ENCODE measurements at regions not wholly inside any gene's neighbourhood (a gene's known extent, or its start where the extent isn't known, plus 50 kb on each side); places are given as distances from the start of the nearest gene placed in this dataset.

DNA sequence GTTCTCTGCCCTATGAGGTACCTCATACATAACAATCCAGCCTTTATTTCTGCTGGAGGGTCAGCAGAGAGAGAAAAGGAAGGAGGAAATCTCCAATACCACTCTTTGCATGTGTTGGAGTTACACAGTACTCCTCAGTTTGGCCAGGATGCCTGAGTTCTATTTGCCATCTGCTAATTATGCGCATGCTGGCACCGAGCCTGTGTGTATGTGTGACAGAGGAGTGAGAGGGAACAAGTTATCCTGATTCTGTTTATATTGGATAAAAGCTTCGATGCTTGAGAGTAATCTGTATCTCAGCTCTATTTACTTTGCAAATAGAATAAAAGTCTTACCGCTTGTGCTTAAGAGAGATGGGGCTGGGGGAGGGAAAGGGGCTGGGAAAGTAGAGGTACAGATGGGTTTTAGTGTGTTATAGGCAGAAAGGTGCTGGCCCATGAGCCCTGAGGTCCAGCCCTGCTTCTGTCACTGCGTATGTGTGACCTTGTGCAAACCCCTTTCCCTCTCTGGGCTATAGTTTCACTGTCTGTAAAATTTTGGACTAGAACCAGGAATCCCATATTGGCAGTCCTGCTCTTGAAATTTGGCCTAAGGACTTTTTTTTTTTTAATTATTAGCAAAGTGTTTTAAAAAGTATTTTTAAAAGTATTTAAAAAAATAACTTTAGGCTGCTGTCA is 54.5 kb upstream of the PLXNA2 start:
- DNase-seq: no peak

DNA sequence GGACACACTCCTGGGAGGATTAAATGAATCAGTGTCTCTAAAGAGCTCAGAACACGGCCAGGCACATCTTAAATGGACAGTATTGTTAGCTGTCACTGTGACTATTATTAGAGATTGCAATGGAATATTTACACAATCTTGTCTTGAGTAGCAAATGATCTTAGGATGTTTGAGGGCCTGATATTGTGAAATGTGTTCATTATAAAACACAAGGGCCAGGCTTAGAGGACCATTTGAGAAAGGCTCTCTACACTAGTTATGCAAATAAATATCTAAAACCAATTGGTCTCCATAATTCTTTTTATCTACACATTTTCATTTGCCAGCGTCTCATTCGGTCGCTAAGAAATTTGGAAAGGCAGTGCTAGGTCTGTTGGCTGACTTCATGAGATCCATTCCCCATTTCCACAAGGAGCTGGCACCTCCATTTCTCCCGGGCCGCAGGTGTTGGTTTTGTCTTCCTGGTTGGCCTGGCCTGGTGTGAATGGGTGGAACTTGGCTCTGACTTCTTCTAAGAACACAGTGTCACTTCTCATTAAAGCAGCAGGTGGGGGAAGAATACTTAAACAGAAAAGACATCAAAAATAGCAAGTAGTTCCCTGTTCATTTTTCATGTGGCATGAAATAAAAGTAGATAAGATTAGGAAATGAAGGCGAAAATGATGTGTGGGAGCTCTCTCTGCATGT is 56.0 kb upstream of the PLXNA2 start:
- no peak for DNase-seq

DNA sequence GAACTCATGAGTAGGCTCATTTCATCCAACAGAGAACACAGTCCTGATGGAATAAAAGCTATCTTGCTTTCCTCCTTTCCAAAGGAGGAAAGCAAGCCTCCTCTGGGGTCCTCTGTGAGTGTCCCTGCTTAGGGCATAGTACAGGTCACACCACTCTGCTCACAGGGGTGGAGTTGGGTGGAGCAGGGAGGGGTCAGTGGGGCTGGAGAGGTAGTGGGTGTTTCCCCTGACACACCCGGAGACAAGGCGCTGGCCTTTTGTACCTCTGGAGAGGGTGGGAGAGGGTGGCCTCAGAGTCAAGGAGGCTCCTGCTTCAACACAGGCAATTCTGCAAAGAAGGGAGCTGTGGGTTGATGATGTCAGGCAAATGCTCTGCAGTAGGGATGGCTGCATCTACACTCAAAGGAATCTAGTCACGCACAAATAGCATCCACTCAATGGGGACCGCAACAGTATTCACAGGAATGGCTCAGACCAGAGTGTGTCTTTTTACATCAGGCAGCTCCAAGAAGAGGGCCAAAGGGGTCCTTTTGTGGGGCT is 58.6 kb upstream of the PLXNA2 start:
- no peak for DNase-seq

DNA sequence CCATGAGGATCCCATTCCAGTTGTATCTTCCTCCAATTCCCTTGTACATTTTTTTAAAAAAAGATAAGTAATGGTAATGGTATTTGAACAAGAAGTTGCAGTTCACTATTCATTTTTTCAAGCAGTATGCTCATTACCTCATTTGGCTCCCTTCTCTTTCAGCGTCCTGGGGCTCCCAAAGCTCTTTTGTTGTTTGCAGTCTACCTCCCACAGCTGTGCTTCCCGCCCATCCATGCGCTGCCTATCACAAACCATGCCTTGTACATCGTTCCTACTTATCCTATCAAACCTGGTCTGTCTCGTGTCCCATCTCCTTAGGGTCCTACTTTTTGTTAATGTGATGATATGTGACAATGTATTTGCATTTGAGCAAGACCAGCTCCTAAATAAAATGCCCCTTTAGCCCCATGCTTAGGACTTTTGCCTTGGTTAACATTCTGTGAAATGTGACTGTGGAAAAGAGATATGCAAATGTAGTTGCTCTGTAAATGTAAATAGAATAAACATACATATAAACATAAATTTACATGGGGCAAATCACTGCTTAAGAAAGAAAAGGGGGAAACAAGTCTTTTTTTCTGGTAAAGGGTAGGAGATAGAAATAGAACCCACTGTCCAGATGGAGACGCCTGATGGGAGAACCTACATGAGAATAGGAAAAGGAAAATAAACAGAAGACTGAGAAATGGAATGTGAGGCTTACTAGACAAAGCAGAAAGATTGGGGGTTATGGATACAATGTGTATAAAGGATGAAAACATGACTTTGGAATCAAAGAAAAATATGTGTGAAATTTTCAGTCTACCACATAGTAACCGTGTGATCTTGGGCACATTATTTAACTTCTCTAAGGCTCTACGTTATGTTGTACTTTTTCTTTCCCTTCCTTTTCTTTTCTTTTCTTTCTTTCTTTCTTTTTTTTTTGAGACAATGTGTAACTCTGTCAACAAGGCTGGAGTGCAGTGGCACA is 59.8 kb upstream of the PLXNA2 start:
- DNase-seq: no peak

DNA sequence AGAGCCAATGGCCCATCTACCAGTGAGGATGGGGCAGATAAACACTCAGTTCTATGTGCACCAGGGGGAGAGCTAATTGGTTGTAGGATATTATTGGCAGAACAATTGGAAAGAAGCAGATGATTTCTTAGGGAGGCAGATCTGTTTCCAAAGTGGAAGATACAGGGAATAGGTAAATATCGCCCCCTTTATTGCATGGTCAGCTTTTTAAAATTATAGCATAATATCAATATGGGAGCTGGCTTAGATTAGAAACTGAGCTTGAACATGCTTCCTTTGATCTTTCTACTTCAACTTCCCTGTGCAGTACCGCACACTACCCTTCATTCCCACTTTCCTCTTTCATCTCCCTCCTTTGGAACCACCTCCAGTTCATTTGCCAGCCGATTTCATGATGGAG is 64.0 kb upstream of the PLXNA2 start:
- no peak for DNase-seq

DNA sequence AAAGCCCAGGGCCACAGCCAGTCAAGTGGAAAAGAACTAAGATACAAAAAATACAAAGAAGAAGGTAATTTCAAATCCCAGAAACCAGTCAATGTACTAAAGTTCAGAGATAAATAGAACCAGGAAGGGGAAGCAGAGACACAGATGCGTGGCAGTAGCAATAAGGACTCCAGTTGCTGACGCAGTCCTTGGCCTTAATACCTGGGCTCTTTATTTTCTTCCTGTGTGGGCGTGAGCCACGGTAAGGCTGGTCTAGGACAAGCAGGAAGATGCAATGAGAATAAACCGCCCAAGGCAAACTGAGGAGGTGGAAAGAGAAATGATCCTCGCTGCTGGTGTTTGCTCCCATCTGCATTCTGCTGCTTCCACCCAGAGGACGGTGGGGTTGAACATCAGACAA is 65.6 kb upstream of the PLXNA2 start:
- DNase-seq: no peak

DNA sequence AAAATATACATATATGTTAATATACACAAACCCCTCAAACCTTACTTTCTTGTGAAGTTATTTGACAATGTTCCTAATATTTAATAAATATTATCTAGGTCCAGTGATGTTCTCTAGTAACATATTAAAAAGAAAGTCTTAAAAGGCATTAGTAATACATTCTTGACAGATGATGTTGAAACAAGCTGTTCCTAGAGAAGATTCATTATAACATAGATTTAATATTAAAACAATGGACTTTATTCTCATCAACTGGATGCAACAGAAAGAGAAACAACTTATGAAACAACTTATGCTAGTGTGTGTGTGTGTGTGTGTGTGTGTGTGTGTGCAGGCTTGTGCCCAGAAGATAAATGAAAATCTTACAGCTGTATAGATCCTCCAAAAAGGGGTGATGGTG is 68.5 kb upstream of the PLXNA2 start:
- DNase-seq: no peak

DNA sequence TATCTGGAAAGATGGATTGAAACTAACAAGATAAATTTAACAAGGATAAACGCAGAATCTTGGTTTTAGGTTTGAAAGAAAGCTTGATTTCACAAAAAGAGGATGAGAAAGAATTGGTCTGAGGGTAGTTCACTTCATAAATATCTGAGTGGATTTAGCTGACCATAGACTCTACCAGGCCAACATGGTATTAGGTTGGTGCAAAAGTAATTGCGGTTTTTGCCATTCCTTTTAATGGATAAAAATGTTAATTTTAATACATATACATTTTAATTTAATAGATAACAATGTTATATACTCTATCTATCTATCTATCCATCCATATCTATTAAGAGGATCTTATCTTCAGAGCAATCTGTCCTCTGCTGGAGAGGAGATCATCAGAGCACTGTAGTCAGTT is 70.2 kb upstream of the PLXNA2 start:
- DNase-seq: no peak

DNA sequence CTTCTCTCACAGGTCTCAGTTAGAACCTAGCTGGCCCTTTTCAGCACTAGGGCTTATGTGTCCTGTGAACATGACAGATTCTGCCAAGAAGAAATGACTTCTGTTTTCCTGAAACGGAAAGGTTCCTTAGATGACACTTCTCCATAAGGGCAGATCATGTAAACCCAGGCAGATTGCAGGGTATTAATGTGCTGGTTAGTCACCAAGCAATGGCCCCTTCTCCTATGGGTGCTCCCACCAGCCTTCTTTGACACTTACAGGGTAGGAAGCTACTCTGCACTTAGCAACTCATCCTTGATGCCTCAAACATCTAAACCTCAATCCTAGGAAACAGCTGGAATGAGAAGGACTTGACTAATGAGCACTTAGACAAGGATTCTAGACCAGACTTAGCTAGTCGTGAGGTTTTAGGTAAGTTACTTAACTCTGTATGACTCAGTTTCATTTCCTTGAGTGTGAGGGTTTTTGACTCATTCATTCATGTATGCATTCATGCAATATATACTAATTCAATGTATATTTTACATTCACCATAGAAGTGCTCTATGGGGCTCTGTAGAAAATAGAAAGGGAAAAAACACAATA is 74.1 kb upstream of the PLXNA2 start:
- DNase-seq: no peak

DNA sequence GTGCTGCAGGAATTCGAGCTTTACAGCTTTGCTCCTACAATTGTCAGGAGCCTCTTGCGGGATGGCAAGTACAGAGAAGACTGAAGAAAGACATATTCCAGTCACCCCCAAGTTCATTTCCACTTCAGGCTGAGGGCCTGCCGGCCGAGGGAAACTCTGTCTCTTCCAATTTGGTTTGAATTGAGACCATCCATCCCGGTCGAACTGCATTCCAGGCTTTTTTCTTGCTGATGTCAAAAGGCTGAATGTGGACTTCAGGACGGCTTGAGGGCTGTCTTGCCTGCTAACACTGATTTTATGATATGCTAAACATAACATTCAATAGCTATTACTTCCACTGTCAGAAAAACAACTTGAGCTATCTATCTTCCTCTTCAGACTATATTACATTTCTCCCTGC is 79.8 kb upstream of the PLXNA2 start:
- DNase-seq: no peak

DNA sequence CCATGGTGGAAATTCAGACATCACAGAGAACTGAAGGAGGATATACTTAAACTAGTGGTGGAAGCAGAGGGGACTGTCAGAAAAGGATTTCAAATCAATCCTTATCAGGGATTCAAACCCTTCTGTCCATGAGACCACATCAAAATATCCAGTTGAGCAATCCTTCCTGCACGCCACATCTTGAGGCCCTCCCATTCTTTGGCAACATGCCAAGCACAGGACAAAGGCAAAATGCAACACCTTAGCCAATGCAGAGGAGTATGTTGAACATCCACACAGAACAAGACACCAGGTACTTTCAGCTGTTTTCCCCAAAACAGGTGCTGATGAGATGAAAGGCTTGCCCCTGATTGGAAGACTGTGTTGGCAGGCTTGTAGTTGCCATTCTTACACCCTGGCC is 81.8 kb upstream of the PLXNA2 start:
- no peak for DNase-seq

DNA sequence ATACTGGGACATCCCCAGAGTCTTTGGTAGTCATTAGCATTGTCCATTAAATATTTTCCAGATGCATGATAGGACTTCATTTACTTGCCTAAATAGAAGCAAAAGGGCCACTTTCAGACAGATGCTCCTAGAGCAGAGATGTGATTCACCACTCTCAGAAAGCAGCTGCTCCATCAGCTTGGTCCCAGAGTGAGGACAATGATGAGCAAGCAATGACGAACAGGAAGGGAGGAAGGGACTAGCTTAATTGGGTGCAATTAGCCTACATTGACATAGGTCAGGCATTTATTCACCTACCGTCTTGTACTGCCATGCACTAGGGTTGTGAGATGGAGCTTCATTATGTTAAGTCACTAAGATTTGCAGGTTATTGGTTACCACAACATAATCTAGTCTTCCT is 85.1 kb upstream of the PLXNA2 start:
- no peak for DNase-seq

DNA sequence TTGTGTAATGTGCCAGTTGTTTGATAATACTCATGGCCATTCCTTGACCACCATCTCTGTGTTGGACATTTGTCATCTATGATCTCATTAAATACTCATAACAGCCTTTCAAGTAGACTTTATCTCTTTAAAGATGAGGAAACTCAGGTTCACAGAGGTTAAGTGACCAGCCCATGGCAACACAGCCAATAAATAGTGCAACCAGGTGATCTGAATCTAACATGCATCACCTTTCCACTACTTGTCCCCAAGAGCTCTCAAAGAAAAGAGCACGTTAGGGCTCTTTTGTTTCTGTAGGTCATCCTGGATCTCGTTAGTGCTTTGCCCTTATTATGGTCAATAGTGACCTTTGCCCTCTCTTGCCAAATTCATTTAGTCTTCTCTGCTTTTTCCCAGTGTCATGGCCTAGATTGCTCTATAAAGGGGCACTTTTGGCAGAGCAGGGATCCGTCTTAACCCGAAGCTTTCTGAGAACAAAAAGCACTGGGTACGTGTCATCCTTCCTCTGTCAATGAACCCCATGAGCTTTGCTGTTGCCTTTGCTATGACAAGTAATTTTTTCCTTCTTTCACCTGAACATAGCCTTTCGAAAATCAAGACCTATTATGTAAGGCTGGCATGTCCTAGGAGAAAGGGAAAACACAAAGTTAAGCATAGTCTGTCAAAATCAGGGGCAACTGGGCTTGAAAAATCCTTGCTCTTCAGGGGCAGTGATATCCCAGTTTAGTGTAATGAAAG is 88.0 kb upstream of the PLXNA2 start:
- no peak for DNase-seq

DNA sequence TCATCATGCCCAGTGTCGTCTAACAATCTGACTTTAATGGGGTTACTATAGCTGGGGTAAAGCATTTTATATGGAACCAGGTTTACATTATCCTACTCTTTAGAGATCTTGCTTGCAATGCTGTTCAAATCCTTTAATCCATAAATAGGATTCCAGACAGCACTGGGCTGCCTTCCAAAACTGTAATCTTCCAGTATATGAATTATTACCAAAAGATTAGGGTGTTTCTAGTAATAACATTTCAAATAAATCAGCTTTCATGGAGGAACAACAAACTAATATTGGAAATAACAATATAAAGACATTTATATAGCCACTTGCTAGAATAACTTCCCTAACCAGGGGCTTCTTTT is 88.6 kb upstream of the PLXNA2 start:
- no peak for DNase-seq

DNA sequence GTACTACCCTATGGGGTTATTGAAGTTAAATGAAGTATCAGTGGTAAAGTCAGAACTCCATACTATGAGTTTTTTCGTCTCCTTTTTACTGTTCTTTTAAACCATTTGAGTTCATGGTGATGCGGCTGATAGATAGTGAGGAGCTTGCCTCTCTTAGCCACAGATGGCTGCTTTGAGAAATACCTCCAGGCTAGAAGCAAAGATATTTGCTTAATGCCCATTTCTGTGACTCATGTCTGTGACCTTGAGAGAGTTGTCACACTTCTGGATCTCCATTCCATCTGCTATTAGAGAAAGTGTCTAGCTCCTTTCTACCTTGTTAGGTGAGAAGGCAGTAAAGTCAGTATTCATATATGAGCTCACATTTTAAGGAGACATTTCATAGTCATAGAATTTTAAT is 89.5 kb upstream of the PLXNA2 start:
- DNase-seq: no peak

DNA sequence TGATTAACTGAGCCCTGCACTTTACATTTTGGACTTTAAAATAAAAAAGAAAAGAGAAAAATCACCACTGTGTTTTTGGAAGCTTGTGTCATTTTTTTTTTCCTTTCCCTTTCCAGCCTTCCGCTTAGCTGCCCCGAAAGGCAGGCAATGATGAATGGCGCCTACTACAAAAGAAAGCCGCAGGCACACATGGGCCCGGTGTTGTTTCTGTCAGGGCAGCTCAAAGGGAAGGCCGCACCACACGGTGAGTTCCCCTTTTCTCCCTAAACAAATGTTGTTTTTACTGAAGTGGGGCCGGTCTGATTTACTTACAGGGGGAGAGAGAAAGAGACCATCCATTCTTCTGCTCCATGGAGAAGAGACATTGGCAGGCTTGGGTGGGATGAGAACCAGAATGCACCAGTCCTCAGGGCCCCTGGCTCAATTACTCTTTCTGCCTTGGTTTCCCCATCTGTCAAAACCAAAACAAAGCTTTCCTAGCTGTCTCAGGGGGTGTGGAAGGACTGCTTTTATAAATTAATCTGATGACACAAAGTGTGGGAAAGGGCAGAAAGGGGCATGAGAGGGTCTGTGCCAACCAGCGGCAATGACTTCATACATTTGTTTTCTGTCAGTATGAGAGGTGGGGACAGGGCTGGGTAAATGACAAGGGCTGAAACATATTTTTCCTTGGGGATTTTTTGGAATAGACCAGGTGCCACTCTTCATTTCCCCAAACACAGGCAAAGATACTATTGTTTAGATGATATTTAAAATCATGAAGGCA is 91.4 kb upstream of the PLXNA2 start:
- no peak for DNase-seq

DNA sequence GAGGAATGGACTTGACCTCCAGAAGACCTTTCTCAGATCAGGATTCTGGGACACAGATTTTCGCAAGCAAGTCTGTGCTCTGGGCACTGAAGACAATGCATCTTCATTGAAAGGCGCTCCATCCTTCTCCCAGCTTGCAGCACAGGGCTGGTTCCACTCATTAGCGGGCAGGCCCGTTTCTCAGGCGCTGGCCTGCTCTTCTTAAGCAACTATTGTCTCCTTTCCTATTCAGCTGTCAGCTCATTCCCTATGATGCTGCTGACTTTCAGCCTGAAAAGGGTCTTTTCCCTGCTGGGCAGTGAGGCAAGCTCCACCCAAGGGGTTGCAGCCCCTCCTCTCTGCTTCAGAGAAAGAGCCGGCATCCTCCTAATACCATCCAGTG is 91.9 kb upstream of the PLXNA2 start:
- no peak for DNase-seq

DNA sequence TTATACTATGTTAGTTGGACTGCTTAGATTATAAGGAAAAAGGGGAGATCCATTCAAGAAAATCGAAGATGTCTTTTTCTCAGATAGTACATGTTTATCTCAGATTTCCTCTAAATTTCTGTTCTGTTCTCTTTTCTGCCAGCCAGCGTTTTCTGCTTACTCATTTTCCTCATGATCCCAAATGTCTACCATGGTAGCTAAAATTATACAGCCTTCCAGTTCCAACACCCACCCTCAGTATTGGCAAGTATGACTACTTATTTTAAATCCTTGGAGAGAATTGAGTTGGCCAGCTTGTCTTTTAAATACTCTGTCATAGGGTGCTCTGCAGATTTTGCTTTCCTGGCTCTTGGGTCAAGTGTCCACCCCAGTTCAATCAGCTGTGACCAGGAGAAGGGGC is 95.7 kb upstream of the PLXNA2 start:
- DNase-seq: no peak

DNA sequence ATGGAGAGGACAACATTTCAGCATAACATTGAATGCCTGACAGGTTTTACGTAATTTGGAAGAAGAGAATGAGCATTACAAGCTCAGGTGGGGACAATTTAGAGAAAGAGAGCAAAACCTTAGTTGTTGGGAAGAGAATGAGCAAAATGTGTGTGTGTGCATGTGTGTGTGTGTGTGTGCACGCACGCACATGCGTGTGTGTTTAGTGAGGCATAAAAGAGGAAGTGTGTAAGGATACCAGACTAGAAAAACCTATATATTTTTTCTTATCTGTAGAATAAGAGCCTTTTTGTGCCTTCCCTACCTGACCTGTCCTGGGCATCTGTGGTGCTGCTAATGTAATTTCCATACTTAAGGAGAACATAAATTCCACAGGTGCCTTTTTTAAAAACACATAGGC is 99.0 kb upstream of the PLXNA2 start:
- DNase-seq: no peak

DNA sequence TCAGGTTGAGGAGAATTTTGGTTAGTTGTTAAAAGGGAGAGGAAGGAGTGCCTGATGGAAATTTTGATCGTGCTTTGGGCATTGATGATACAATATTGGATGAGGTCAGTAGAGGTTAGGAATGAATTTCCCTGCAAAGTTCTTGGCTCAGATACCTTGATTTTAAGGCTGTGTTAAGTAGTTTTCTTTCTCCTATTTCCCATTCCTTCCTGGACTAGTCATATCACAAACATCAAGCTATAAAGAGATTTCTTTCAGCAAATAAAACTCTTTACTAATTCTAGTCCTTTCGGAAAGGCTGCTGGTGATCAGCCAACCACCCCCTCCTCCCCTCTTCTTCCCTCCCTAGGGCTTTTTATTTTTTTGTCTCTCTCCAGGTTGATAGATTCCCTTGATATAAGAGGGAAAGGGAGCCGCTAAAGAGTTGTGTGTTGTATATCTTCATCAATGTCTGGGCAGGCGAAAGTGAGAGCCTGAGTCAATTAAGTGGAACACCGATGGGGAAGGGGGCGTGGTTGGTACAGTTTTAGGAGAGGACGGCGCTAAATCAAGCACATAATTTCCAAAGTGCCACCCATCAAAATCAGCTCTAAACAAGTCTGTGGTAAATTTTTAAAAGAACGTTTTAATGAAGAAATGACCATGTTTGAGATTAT is 100.1 kb upstream of the PLXNA2 start:
- no peak for DNase-seq

DNA sequence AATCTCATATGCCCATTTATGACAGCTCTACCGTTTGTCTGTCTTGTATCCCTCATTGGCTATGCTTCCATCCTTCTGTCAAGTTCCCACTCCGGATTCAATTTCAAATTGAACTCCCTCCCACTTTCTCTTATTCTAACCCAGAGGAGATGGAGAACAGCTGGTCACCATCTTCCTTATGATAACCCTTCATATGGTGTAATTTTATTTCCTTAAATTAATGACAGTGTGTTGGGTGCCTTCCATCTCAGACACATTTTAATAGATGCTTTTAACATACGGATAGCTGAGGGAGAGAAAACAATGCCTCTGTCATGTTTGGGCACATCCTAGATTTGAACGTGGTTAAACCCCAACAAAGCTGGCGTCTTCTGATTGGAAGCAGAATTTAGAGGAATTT is 103.0 kb upstream of the PLXNA2 start:
- DNase-seq: no peak

All from T1000 (cell line).